ENCODE measurements at regions not wholly inside any gene's neighbourhood (a gene's known extent, or its start where the extent isn't known, plus 50 kb on each side); places are given as distances from the start of the nearest gene placed in this dataset.

- Histone ChIP-seq H3K4me3 (replicated peaks; ENCODE audit: insufficient read depth, low read length) (no peak overlapping the region), H3K27ac (replicated peaks) (no peak overlapping the region), H3K27me3 (ENCODE audit: insufficient read depth, poor library complexity, severe bottlenecking) (no peaks in the 10 kb centered on the region)
- no peak for DNase-seq (ENCODE audit: low read depth in 1 of 2, low spot score in 1 of 2)
- TF ChIP-seq SPI1 (IDR thresholded peaks at IDR 0.05; ENCODE audit: borderline replicate concordance, low read depth) (no peak), POLR2AphosphoS5 (IDR thresholded peaks at IDR 0.05; ENCODE audit: low read depth) (no peak), GABPA (IDR thresholded peaks at IDR 0.05; ENCODE audit: low read depth) (no peak)
- TF ChIP-seq, protein P1, sequence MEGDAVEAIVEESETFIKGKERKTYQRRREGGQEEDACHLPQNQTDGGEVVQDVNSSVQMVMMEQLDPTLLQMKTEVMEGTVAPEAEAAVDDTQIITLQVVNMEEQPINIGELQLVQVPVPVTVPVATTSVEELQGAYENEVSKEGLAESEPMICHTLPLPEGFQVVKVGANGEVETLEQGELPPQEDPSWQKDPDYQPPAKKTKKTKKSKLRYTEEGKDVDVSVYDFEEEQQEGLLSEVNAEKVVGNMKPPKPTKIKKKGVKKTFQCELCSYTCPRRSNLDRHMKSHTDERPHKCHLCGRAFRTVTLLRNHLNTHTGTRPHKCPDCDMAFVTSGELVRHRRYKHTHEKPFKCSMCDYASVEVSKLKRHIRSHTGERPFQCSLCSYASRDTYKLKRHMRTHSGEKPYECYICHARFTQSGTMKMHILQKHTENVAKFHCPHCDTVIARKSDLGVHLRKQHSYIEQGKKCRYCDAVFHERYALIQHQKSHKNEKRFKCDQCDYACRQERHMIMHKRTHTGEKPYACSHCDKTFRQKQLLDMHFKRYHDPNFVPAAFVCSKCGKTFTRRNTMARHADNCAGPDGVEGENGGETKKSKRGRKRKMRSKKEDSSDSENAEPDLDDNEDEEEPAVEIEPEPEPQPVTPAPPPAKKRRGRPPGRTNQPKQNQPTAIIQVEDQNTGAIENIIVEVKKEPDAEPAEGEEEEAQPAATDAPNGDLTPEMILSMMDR (IDR thresholded peaks at IDR 0.05; ENCODE audit: insufficient read depth, low read length), result no peak
- TF ChIP-seq, protein P2, sequence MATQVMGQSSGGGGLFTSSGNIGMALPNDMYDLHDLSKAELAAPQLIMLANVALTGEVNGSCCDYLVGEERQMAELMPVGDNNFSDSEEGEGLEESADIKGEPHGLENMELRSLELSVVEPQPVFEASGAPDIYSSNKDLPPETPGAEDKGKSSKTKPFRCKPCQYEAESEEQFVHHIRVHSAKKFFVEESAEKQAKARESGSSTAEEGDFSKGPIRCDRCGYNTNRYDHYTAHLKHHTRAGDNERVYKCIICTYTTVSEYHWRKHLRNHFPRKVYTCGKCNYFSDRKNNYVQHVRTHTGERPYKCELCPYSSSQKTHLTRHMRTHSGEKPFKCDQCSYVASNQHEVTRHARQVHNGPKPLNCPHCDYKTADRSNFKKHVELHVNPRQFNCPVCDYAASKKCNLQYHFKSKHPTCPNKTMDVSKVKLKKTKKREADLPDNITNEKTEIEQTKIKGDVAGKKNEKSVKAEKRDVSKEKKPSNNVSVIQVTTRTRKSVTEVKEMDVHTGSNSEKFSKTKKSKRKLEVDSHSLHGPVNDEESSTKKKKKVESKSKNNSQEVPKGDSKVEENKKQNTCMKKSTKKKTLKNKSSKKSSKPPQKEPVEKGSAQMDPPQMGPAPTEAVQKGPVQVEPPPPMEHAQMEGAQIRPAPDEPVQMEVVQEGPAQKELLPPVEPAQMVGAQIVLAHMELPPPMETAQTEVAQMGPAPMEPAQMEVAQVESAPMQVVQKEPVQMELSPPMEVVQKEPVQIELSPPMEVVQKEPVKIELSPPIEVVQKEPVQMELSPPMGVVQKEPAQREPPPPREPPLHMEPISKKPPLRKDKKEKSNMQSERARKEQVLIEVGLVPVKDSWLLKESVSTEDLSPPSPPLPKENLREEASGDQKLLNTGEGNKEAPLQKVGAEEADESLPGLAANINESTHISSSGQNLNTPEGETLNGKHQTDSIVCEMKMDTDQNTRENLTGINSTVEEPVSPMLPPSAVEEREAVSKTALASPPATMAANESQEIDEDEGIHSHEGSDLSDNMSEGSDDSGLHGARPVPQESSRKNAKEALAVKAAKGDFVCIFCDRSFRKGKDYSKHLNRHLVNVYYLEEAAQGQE (IDR thresholded peaks at IDR 0.05; ENCODE audit: insufficient replicate concordance, low read depth), result no peak
Observed at GRCh38 chr11:37558619-37559210, 960.7 kb upstream of the RAG2 start.

- Histone ChIP-seq H3K4me3 (replicated peaks; ENCODE audit: insufficient read depth, low read length) (no peak overlapping the region), H3K27ac (replicated peaks) (no peak overlapping the region), H3K27me3 (ENCODE audit: insufficient read depth, poor library complexity, severe bottlenecking) (no peaks in the 10 kb centered on the region)
- TF ChIP-seq, protein P2 (IDR thresholded peaks at IDR 0.05; ENCODE audit: insufficient replicate concordance, low read depth), result no peak
- no peak for TF ChIP-seq POLR2AphosphoS5 (IDR thresholded peaks at IDR 0.05; ENCODE audit: low read depth)
- TF ChIP-seq SPI1 (IDR thresholded peaks at IDR 0.05; ENCODE audit: borderline replicate concordance, low read depth), result no peak
- TF ChIP-seq, protein P1 (IDR thresholded peaks at IDR 0.05; ENCODE audit: insufficient read depth, low read length), result no peak
- TF ChIP-seq GABPA (IDR thresholded peaks at IDR 0.05; ENCODE audit: low read depth), result no peak
- DNase-seq (ENCODE audit: low read depth in 1 of 2, low spot score in 1 of 2), result no peak
Observed at GRCh38 chr11:37557990-37558389, 960.0 kb upstream of the RAG2 start.

- no peak overlapping the region for H3K4me3 ChIP-seq (replicated peaks; ENCODE audit: insufficient read depth, low read length)
- H3K27me3 ChIP-seq (ENCODE audit: insufficient read depth, poor library complexity, severe bottlenecking), result no peaks in the 10 kb centered on the region
- TF ChIP-seq, protein P1 (IDR thresholded peaks at IDR 0.05; ENCODE audit: insufficient read depth, low read length), result no peak
- TF ChIP-seq SPI1 (IDR thresholded peaks at IDR 0.05; ENCODE audit: borderline replicate concordance, low read depth) (no peak), POLR2AphosphoS5 (IDR thresholded peaks at IDR 0.05; ENCODE audit: low read depth) (no peak), GABPA (IDR thresholded peaks at IDR 0.05; ENCODE audit: low read depth) (no peak)
- TF ChIP-seq, protein P2 (IDR thresholded peaks at IDR 0.05; ENCODE audit: insufficient replicate concordance, low read depth), result no peak
- no peak overlapping the region for H3K27ac ChIP-seq (replicated peaks)
- DNase-seq (ENCODE audit: low read depth in 1 of 2, low spot score in 1 of 2), result no peak
Observed at GRCh38 chr11:37552284-37552683, 954.2 kb upstream of the RAG2 start.

Data from HL-60 (cell line).